ENCODE measurements at regions not wholly inside any gene's neighbourhood (a gene's known extent, or its start where the extent isn't known, plus 50 kb on each side); places are given as distances from the start of the nearest gene placed in this dataset.

- no peak for TF ChIP-seq CTCF (IDR thresholded peaks at IDR 0.05; ENCODE audit: low read depth, low read length)
- no peak for DNase-seq (ENCODE audit: low read depth in 2 of 2)
- no peak overlapping the region for H3K4me3 ChIP-seq (replicated peaks in 1 of 2; ENCODE audit: low read depth in 2 of 2, low read length in 2 of 2)
Measured at GRCh38 chr12:48276621-48277020, 73.5 kb upstream of the OR10AD1 start.

GRCh38 chr12:48266826-48267225 lies 63.7 kb upstream of the OR10AD1 start:
- H3K4me3 ChIP-seq (replicated peaks in 1 of 2; ENCODE audit: low read depth in 2 of 2, low read length in 2 of 2), result no peak overlapping the region
- no peak for DNase-seq (ENCODE audit: low read depth in 2 of 2)
- TF ChIP-seq CTCF (IDR thresholded peaks at IDR 0.05; ENCODE audit: low read depth, low read length), result no peak

- H3K4me3 ChIP-seq (replicated peaks in 1 of 2; ENCODE audit: low read depth in 2 of 2, low read length in 2 of 2), result no peak overlapping the region
- DNase-seq (ENCODE audit: low read depth in 2 of 2), result no peak
- no peak for TF ChIP-seq CTCF (IDR thresholded peaks at IDR 0.05; ENCODE audit: low read depth, low read length)
Measured at GRCh38 chr12:48265777-48266176, 62.7 kb upstream of the OR10AD1 start.

- TF ChIP-seq CTCF (IDR thresholded peaks at IDR 0.05; ENCODE audit: low read depth, low read length), result no peak
- no peak for DNase-seq (ENCODE audit: low read depth in 2 of 2)
Measured at GRCh38 chr12:48263617-48264016, 60.5 kb upstream of the OR10AD1 start.

GRCh38 chr12:48261773-48262172 lies 58.7 kb upstream of the OR10AD1 start:
- TF ChIP-seq CTCF (IDR thresholded peaks at IDR 0.05; ENCODE audit: low read depth, low read length), result no peak
- no peak for DNase-seq (ENCODE audit: low read depth in 2 of 2)
- H3K4me3 ChIP-seq (replicated peaks in 1 of 2; ENCODE audit: low read depth in 2 of 2, low read length in 2 of 2), result no peak overlapping the region

More at GRCh38 chr12:48263617-48264016, 60.5 kb upstream of the OR10AD1 start:
- no peak overlapping the region for H3K4me3 ChIP-seq (replicated peaks in 1 of 2; ENCODE audit: low read depth in 2 of 2, low read length in 2 of 2)
